ENCODE measurements at regions not wholly inside any gene's neighbourhood (a gene's known extent, or its start where the extent isn't known, plus 50 kb on each side); places are given as distances from the start of the nearest gene placed in this dataset.

GRCh38 chr18:42281851-42282250, 326.8 kb downstream of the PIK3C3 start:
- H2AK5ac ChIP-seq (ENCODE audit: low read length, severe bottlenecking): no peak overlapping the region
- H3K4me2 ChIP-seq (ENCODE audit: low read length, poor library complexity, severe bottlenecking): no peak overlapping the region
- H2BK5ac ChIP-seq (ENCODE audit: low read depth, low read length, poor library complexity, severe bottlenecking): no peak overlapping the region
- no peak overlapping the region for H3K4me3 ChIP-seq (ENCODE audit: insufficient read depth in 1 of 2, low read depth in 1 of 2, low read length in 2 of 2)
- H2BK15ac ChIP-seq (ENCODE audit: low read depth, poor library complexity, severe bottlenecking): no peak overlapping the region
- H3K79me1 ChIP-seq (replicated peaks; ENCODE audit: low read length, poor library complexity, severe bottlenecking): no peaks in the 10 kb centered on the region
- no peaks in the 10 kb centered on the region for H3K27me3 ChIP-seq (ENCODE audit: control insufficient read depth in 1 of 2, insufficient read depth in 1 of 2, low read length in 2 of 2)
- no peak overlapping the region for H3K23ac ChIP-seq (ENCODE audit: low read length in 2 of 2)
- no peaks in the 10 kb centered on the region for H3K4me1 ChIP-seq (ENCODE audit: control insufficient read depth, insufficient read depth, low read depth, low read length)
- no peak overlapping the region for H3K4ac ChIP-seq (ENCODE audit: low read depth in 1 of 2, low read length in 2 of 2)
- no peak overlapping the region for H4K8ac ChIP-seq (ENCODE audit: low read length)
- no peak for DNase-seq
- no peak overlapping the region for H3K27ac ChIP-seq (ENCODE audit: low read length, poor library complexity, severe bottlenecking)
- no peak overlapping the region for H3K18ac ChIP-seq (ENCODE audit: low read depth in 1 of 2, low read length in 2 of 2)
- no peak overlapping the region for H2BK12ac ChIP-seq (ENCODE audit: low read length in 2 of 2)
- no peaks in the 10 kb centered on the region for H3K9me3 ChIP-seq (ENCODE audit: control insufficient read depth, low read length)
- H3K14ac ChIP-seq (ENCODE audit: low read length in 2 of 2): no peak overlapping the region
- no peak overlapping the region for H4K91ac ChIP-seq (ENCODE audit: low read length)
- H3K9ac ChIP-seq (ENCODE audit: low read length): no peak overlapping the region
- no peaks in the 10 kb centered on the region for H3K36me3 ChIP-seq (ENCODE audit: control insufficient read depth in 1 of 2, insufficient read depth in 2 of 2, low read depth in 1 of 2, low read length in 2 of 2)
- H2AFZ ChIP-seq (ENCODE audit: low read depth, low read length): no peak overlapping the region
- no peak overlapping the region for H2BK120ac ChIP-seq (ENCODE audit: low read depth, low read length)

GRCh38 chr18:42287047-42287446, 332.0 kb downstream of the PIK3C3 start:
- Histone ChIP-seq H3K27ac (ENCODE audit: low read length, poor library complexity, severe bottlenecking) (no peak overlapping the region), H3K4me1 (ENCODE audit: control insufficient read depth, insufficient read depth, low read depth, low read length) (no peaks in the 10 kb centered on the region), H2BK15ac (ENCODE audit: low read depth, poor library complexity, severe bottlenecking) (no peak overlapping the region), H3K23ac (ENCODE audit: low read length in 2 of 2) (no peak overlapping the region), H3K9ac (ENCODE audit: low read length) (no peak overlapping the region), H3K27me3 (ENCODE audit: control insufficient read depth in 1 of 2, insufficient read depth in 1 of 2, low read length in 2 of 2) (no peaks in the 10 kb centered on the region), H3K4ac (ENCODE audit: low read depth in 1 of 2, low read length in 2 of 2) (no peak overlapping the region), H2BK120ac (ENCODE audit: low read depth, low read length) (no peak overlapping the region), H2BK5ac (ENCODE audit: low read depth, low read length, poor library complexity, severe bottlenecking) (no peak overlapping the region), H3K14ac (ENCODE audit: low read length in 2 of 2) (no peak overlapping the region), H2AFZ (ENCODE audit: low read depth, low read length) (no peak overlapping the region), H4K91ac (ENCODE audit: low read length) (no peak overlapping the region), H3K36me3 (ENCODE audit: control insufficient read depth in 1 of 2, insufficient read depth in 2 of 2, low read depth in 1 of 2, low read length in 2 of 2) (no peaks in the 10 kb centered on the region), H3K4me3 (ENCODE audit: insufficient read depth in 1 of 2, low read depth in 1 of 2, low read length in 2 of 2) (no peak overlapping the region), H3K18ac (ENCODE audit: low read depth in 1 of 2, low read length in 2 of 2) (no peak overlapping the region), H3K79me1 (replicated peaks; ENCODE audit: low read length, poor library complexity, severe bottlenecking) (no peaks in the 10 kb centered on the region), H4K8ac (ENCODE audit: low read length) (no peak overlapping the region), H3K4me2 (ENCODE audit: low read length, poor library complexity, severe bottlenecking) (no peak overlapping the region), H3K9me3 (ENCODE audit: control insufficient read depth, low read length) (no peaks in the 10 kb centered on the region), H2AK5ac (ENCODE audit: low read length, severe bottlenecking) (no peak overlapping the region), H2BK12ac (ENCODE audit: low read length in 2 of 2) (no peak overlapping the region)
- DNase-seq: no peak
- 100% methylated on average over 1 of the region's 1 CpG for WGBS

- Histone ChIP-seq H3K27ac (ENCODE audit: low read length, poor library complexity, severe bottlenecking) (no peak overlapping the region), H3K4me3 (ENCODE audit: insufficient read depth in 1 of 2, low read depth in 1 of 2, low read length in 2 of 2) (no peak overlapping the region), H3K14ac (ENCODE audit: low read length in 2 of 2) (no peak overlapping the region), H2BK120ac (ENCODE audit: low read depth, low read length) (no peak overlapping the region), H3K9me3 (ENCODE audit: control insufficient read depth, low read length) (no peaks in the 10 kb centered on the region), H3K27me3 (ENCODE audit: control insufficient read depth in 1 of 2, insufficient read depth in 1 of 2, low read length in 2 of 2) (no peaks in the 10 kb centered on the region), H2AFZ (ENCODE audit: low read depth, low read length) (no peak overlapping the region), H4K91ac (ENCODE audit: low read length) (no peak overlapping the region), H3K4ac (ENCODE audit: low read depth in 1 of 2, low read length in 2 of 2) (no peak overlapping the region), H3K4me1 (ENCODE audit: control insufficient read depth, insufficient read depth, low read depth, low read length) (no peaks in the 10 kb centered on the region), H2BK5ac (ENCODE audit: low read depth, low read length, poor library complexity, severe bottlenecking) (no peak overlapping the region), H2AK5ac (ENCODE audit: low read length, severe bottlenecking) (no peak overlapping the region), H3K23ac (ENCODE audit: low read length in 2 of 2) (no peak overlapping the region), H4K8ac (ENCODE audit: low read length) (no peak overlapping the region), H3K18ac (ENCODE audit: low read depth in 1 of 2, low read length in 2 of 2) (no peak overlapping the region), H3K4me2 (ENCODE audit: low read length, poor library complexity, severe bottlenecking) (no peak overlapping the region), H2BK12ac (ENCODE audit: low read length in 2 of 2) (no peak overlapping the region), H2BK15ac (ENCODE audit: low read depth, poor library complexity, severe bottlenecking) (no peak overlapping the region), H3K36me3 (ENCODE audit: control insufficient read depth in 1 of 2, insufficient read depth in 2 of 2, low read depth in 1 of 2, low read length in 2 of 2) (no peaks in the 10 kb centered on the region), H3K9ac (ENCODE audit: low read length) (no peak overlapping the region), H3K79me1 (replicated peaks; ENCODE audit: low read length, poor library complexity, severe bottlenecking) (no peaks in the 10 kb centered on the region)
- DNase-seq: no peak
- 99% methylated on average over 1 of the region's 1 CpG for WGBS
Observed at GRCh38 chr18:42288129-42288528, 333.1 kb downstream of the PIK3C3 start.

GRCh38 chr18:42289526-42289925, 334.5 kb downstream of the PIK3C3 start:
- Histone ChIP-seq H3K4ac (ENCODE audit: low read depth in 1 of 2, low read length in 2 of 2) (no peak overlapping the region), H2BK5ac (ENCODE audit: low read depth, low read length, poor library complexity, severe bottlenecking) (no peak overlapping the region), H3K4me3 (ENCODE audit: insufficient read depth in 1 of 2, low read depth in 1 of 2, low read length in 2 of 2) (no peak overlapping the region), H3K27ac (ENCODE audit: low read length, poor library complexity, severe bottlenecking) (no peak overlapping the region), H3K4me1 (ENCODE audit: control insufficient read depth, insufficient read depth, low read depth, low read length) (no peaks in the 10 kb centered on the region), H3K9me3 (ENCODE audit: control insufficient read depth, low read length) (no peaks in the 10 kb centered on the region), H4K8ac (ENCODE audit: low read length) (no peak overlapping the region), H3K36me3 (ENCODE audit: control insufficient read depth in 1 of 2, insufficient read depth in 2 of 2, low read depth in 1 of 2, low read length in 2 of 2) (no peaks in the 10 kb centered on the region), H2BK120ac (ENCODE audit: low read depth, low read length) (no peak overlapping the region), H2BK12ac (ENCODE audit: low read length in 2 of 2) (no peak overlapping the region), H3K23ac (ENCODE audit: low read length in 2 of 2) (no peak overlapping the region), H3K9ac (ENCODE audit: low read length) (no peak overlapping the region), H3K14ac (ENCODE audit: low read length in 2 of 2) (no peak overlapping the region), H3K4me2 (ENCODE audit: low read length, poor library complexity, severe bottlenecking) (no peak overlapping the region), H3K79me1 (replicated peaks; ENCODE audit: low read length, poor library complexity, severe bottlenecking) (no peaks in the 10 kb centered on the region), H3K27me3 (ENCODE audit: control insufficient read depth in 1 of 2, insufficient read depth in 1 of 2, low read length in 2 of 2) (no peaks in the 10 kb centered on the region), H2AK5ac (ENCODE audit: low read length, severe bottlenecking) (no peak overlapping the region), H3K18ac (ENCODE audit: low read depth in 1 of 2, low read length in 2 of 2) (no peak overlapping the region), H4K91ac (ENCODE audit: low read length) (no peak overlapping the region), H2AFZ (ENCODE audit: low read depth, low read length) (no peak overlapping the region), H2BK15ac (ENCODE audit: low read depth, poor library complexity, severe bottlenecking) (no peak overlapping the region)
- 69% methylated on average over 4 of the region's 4 CpGs for WGBS
- no peak for DNase-seq

Data from mesenchymal stem cell (in vitro differentiated cells and primary cell).